ENCODE measurements at regions not wholly inside any gene's neighbourhood (a gene's known extent, or its start where the extent isn't known, plus 50 kb on each side); places are given as distances from the start of the nearest gene placed in this dataset.

DNA sequence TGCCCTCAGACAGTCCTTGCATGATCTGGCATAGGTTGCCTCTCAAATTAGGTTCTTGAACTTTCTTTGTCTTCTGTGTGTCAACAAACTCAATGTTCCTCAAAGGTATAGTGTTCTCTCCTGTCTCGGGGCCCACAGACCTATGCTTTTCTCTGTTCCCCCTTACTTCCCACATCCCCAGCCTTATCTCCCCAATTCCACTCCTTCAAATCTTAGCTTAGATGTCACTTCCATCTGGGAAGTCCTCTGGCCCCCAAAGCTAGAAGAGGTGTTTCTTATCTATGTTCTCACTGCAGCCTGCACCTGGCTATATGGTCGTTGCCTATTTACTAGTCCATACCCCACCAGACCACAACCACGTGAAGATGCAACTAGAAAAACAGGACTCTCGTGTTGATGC is 134.6 kb upstream of the MYCN start:
- no peak overlapping the region for H3K27ac ChIP-seq (ENCODE audit: low read depth)
- ATAC-seq (no peak), DNase-seq (ENCODE audit: low spot score) (no peak)
- H3F3A ChIP-seq (replicated peaks; ENCODE audit: low read depth) = no peaks in the 10 kb centered on the region
- H2AFZ ChIP-seq = no peak overlapping the region
- no peaks in the 10 kb centered on the region for H3K27me3 ChIP-seq (ENCODE audit: insufficient read depth)
- H3K79me2 ChIP-seq (replicated peaks; ENCODE audit: insufficient read depth) = no peaks in the 10 kb centered on the region
- H3K4me2 ChIP-seq = no peak overlapping the region
- H3K9me2 ChIP-seq (ENCODE audit: insufficient read depth) = peaks cover 18% of the 10 kb centered on the region; the same call in 1 of the 2 replicates
- Mint-ChIP-seq H3K9me3 (peaks cover 4% of the 10 kb centered on the region; the same call in 2 of the 3 replicates), H3K4me3 (no peak overlapping the region), H3K27ac (no peak overlapping the region), H3K36me3 (ENCODE audit: low read depth) (no peaks in the 10 kb centered on the region; the same call in 2 of the 3 replicates), H3K4me1 (peaks cover 29% of the 10 kb centered on the region), H3K27me3 (ENCODE audit: insufficient read depth, low read depth, poor library complexity) (peaks cover 15% of the 10 kb centered on the region)
- no peaks in the 10 kb centered on the region for H4K20me1 ChIP-seq (replicated peaks; ENCODE audit: insufficient read depth)
- no peak overlapping the region for H3K4me3 ChIP-seq
- no peaks in the 10 kb centered on the region for H3K36me3 ChIP-seq (ENCODE audit: insufficient read depth)
- TF ChIP-seq, protein P1, sequence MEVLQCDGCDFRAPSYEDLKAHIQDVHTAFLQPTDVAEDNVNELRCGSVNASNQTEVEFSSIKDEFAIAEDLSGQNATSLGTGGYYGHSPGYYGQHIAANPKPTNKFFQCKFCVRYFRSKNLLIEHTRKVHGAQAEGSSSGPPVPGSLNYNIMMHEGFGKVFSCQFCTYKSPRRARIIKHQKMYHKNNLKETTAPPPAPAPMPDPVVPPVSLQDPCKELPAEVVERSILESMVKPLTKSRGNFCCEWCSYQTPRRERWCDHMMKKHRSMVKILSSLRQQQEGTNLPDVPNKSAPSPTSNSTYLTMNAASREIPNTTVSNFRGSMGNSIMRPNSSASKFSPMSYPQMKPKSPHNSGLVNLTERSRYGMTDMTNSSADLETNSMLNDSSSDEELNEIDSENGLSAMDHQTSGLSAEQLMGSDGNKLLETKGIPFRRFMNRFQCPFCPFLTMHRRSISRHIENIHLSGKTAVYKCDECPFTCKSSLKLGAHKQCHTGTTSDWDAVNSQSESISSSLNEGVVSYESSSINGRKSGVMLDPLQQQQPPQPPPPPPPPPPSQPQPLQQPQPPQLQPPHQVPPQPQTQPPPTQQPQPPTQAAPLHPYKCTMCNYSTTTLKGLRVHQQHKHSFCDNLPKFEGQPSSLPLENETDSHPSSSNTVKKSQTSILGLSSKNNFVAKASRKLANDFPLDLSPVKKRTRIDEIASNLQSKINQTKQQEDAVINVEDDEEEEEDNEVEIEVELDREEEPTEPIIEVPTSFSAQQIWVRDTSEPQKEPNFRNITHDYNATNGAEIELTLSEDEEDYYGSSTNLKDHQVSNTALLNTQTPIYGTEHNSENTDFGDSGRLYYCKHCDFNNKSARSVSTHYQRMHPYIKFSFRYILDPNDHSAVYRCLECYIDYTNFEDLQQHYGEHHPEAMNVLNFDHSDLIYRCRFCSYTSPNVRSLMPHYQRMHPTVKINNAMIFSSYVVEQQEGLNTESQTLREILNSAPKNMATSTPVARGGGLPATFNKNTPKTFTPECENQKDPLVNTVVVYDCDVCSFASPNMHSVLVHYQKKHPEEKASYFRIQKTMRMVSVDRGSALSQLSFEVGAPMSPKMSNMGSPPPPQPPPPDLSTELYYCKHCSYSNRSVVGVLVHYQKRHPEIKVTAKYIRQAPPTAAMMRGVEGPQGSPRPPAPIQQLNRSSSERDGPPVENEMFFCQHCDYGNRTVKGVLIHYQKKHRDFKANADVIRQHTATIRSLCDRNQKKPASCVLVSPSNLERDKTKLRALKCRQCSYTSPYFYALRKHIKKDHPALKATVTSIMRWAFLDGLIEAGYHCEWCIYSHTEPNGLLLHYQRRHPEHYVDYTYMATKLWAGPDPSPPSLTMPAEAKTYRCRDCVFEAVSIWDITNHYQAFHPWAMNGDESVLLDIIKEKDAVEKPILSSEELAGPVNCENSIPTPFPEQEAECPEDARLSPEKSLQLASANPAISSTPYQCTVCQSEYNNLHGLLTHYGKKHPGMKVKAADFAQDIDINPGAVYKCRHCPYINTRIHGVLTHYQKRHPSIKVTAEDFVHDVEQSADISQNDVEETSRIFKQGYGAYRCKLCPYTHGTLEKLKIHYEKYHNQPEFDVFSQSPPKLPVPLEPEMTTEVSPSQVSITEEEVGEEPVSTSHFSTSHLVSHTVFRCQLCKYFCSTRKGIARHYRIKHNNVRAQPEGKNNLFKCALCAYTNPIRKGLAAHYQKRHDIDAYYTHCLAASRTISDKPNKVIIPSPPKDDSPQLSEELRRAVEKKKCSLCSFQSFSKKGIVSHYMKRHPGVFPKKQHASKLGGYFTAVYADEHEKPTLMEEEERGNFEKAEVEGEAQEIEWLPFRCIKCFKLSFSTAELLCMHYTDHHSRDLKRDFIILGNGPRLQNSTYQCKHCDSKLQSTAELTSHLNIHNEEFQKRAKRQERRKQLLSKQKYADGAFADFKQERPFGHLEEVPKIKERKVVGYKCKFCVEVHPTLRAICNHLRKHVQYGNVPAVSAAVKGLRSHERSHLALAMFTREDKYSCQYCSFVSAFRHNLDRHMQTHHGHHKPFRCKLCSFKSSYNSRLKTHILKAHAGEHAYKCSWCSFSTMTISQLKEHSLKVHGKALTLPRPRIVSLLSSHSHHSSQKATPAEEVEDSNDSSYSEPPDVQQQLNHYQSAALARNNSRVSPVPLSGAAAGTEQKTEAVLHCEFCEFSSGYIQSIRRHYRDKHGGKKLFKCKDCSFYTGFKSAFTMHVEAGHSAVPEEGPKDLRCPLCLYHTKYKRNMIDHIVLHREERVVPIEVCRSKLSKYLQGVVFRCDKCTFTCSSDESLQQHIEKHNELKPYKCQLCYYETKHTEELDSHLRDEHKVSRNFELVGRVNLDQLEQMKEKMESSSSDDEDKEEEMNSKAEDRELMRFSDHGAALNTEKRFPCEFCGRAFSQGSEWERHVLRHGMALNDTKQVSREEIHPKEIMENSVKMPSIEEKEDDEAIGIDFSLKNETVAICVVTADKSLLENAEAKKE (CRISPR knock-in tag; IDR thresholded peaks at IDR 0.05) = no peak
- TF ChIP-seq, protein P2, sequence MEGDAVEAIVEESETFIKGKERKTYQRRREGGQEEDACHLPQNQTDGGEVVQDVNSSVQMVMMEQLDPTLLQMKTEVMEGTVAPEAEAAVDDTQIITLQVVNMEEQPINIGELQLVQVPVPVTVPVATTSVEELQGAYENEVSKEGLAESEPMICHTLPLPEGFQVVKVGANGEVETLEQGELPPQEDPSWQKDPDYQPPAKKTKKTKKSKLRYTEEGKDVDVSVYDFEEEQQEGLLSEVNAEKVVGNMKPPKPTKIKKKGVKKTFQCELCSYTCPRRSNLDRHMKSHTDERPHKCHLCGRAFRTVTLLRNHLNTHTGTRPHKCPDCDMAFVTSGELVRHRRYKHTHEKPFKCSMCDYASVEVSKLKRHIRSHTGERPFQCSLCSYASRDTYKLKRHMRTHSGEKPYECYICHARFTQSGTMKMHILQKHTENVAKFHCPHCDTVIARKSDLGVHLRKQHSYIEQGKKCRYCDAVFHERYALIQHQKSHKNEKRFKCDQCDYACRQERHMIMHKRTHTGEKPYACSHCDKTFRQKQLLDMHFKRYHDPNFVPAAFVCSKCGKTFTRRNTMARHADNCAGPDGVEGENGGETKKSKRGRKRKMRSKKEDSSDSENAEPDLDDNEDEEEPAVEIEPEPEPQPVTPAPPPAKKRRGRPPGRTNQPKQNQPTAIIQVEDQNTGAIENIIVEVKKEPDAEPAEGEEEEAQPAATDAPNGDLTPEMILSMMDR (conservative IDR thresholded peaks at IDR 0.05; ENCODE audit: low read depth in 2 of 2) = no peak
- TF ChIP-seq, protein P3, sequence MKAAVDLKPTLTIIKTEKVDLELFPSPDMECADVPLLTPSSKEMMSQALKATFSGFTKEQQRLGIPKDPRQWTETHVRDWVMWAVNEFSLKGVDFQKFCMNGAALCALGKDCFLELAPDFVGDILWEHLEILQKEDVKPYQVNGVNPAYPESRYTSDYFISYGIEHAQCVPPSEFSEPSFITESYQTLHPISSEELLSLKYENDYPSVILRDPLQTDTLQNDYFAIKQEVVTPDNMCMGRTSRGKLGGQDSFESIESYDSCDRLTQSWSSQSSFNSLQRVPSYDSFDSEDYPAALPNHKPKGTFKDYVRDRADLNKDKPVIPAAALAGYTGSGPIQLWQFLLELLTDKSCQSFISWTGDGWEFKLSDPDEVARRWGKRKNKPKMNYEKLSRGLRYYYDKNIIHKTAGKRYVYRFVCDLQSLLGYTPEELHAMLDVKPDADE (IDR thresholded peaks at IDR 0.05) = no peak
- TF ChIP-seq EZH2 (IDR thresholded peaks at IDR 0.05; ENCODE audit: low read depth, unreplicated experiment) (no peak), CREB1 (CRISPR knock-in tag; IDR thresholded peaks at IDR 0.05; ENCODE audit: low read depth) (no peak), JUNB (IDR thresholded peaks at IDR 0.05; ENCODE audit: unreplicated experiment) (no peak)
- peaks cover 20% of the 10 kb centered on the region; the same call in 1 of the 2 replicates for H3K4me1 ChIP-seq (ENCODE audit: insufficient read depth)

Measured in GM23338 (cell line).